ENCODE measurements at regions not wholly inside any gene's neighbourhood (a gene's known extent, or its start where the extent isn't known, plus 50 kb on each side); places are given as distances from the start of the nearest gene placed in this dataset.

DNA sequence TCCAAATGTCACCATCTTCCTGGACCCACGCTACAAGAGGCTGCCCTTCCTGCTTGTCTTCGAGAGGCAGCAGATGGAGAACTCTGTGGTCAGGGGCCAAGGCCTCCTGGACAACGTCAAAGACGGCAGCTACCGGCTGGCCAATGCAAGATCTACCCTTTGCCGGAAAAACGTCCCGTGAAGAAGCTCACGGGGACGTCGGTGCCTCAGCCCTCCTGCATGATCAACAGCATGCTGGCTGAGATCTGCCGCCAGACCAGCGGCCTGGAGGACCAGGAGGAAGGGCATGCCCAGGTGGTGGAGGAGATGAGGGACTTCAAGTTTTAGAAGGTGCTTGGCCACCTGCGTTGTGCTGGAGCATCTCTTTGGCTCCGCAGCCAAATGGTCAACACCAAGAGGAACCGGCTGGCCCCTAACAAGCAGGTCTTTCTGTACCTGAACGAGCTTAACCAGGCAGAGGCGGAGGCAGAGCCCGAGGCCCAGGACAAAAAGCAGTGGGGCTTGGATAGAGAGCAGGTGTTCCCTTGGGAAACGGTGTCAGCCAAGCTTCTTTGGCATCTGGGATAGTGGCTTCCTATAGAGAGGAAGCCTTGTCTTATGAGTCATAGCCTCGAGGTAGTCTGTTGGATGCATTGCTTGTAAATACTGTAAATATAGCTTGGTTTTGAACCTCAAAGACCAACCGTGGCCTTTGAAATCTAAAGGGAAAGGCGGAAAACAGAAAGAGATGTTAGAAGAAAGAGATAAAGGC, 94.8 kb upstream of the ELOVL6 start:
- TF ChIP-seq POLR2A (IDR thresholded peaks at IDR 0.05) = no peak
- TF ChIP-seq, protein P1, sequence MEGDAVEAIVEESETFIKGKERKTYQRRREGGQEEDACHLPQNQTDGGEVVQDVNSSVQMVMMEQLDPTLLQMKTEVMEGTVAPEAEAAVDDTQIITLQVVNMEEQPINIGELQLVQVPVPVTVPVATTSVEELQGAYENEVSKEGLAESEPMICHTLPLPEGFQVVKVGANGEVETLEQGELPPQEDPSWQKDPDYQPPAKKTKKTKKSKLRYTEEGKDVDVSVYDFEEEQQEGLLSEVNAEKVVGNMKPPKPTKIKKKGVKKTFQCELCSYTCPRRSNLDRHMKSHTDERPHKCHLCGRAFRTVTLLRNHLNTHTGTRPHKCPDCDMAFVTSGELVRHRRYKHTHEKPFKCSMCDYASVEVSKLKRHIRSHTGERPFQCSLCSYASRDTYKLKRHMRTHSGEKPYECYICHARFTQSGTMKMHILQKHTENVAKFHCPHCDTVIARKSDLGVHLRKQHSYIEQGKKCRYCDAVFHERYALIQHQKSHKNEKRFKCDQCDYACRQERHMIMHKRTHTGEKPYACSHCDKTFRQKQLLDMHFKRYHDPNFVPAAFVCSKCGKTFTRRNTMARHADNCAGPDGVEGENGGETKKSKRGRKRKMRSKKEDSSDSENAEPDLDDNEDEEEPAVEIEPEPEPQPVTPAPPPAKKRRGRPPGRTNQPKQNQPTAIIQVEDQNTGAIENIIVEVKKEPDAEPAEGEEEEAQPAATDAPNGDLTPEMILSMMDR (IDR thresholded peaks at IDR 0.05) = no peak
